Fibroblast of lung (primary cell): ENCODE measurements at regions not wholly inside any gene's neighbourhood (a gene's known extent, or its start where the extent isn't known, plus 50 kb on each side); places are given as distances from the start of the nearest gene placed in this dataset.

Source experiments
- EZH2 ChIP-seq: IDR thresholded peaks from 2 replicates; pipeline ENCODE4 v1.5.1; 2012; ENCODE audit warnings: low read length, control low read depth, mild to moderate bottlenecking; ENCODE audit errors: missing control alignments
- TF ChIP-seq, protein P1 (sequence below), 2 donors: IDR thresholded peaks in 1 of 2; conservative IDR thresholded peaks in 1 of 2; 1 replicate in 1 of 2; 2 replicates in 1 of 2; pipeline ENCODE4 v1.5.1; 2011 to 2012; ENCODE audit warnings: low read length in 2 of 2, control low read depth in 1 of 2, inconsistent platforms in 1 of 2, low read depth in 1 of 2, mild to moderate bottlenecking in 1 of 2

DNA sequence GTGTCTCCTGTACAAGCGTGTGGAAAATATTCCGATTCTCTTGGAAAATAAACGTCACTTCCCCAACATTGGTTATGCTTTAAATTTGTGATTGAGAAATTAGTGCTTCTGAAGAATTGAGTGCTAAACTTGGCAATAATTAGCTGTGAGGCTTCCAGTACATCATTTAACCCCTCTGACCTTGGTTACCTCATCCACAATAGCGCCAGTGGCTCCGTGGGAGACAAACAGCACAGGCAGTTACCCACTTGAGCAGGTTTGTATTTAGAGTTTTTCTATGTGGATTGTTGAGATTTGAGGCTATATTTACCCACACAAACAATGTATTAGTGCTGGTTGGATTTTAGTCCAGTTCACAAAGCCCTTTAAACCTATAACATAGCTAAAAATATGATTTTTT lies 476.5 kb downstream of the NKX6-1 start:
- TF ChIP-seq, protein P1, sequence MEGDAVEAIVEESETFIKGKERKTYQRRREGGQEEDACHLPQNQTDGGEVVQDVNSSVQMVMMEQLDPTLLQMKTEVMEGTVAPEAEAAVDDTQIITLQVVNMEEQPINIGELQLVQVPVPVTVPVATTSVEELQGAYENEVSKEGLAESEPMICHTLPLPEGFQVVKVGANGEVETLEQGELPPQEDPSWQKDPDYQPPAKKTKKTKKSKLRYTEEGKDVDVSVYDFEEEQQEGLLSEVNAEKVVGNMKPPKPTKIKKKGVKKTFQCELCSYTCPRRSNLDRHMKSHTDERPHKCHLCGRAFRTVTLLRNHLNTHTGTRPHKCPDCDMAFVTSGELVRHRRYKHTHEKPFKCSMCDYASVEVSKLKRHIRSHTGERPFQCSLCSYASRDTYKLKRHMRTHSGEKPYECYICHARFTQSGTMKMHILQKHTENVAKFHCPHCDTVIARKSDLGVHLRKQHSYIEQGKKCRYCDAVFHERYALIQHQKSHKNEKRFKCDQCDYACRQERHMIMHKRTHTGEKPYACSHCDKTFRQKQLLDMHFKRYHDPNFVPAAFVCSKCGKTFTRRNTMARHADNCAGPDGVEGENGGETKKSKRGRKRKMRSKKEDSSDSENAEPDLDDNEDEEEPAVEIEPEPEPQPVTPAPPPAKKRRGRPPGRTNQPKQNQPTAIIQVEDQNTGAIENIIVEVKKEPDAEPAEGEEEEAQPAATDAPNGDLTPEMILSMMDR (conservative IDR thresholded peaks at IDR 0.05 in 1 of 2, IDR thresholded peaks at IDR 0.05 in 1 of 2; ENCODE audit: low read depth in 1 of 2, low read length in 2 of 2), result no peak
- no peak for TF ChIP-seq EZH2
